ENCODE measurements at regions not wholly inside any gene's neighbourhood (a gene's known extent, or its start where the extent isn't known, plus 50 kb on each side); places are given as distances from the start of the nearest gene placed in this dataset.

DNA sequence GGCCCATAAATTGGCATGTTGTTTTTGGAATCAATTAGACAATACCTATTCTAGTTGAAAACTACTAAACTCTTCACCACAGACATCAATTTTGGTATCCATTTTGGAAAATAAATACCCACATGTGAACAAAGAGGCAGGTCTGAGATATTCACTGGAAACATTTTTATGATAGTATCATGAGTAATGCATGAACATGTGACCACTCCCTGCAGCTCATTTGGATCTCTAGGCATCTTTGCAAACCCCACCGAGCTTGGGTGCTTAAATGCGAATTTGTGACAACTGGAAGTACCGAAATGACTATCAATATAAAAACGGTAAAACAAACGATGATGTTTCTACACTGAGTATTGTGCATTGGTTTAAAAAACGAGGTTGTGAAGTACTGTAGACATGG, 285.2 kb downstream of the IRF8 start:
- intact Hi-C loops (cut with DNase I, micrococcal nuclease) = no loop called here
- DNase-seq (no peak), ATAC-seq (no peak)

DNA sequence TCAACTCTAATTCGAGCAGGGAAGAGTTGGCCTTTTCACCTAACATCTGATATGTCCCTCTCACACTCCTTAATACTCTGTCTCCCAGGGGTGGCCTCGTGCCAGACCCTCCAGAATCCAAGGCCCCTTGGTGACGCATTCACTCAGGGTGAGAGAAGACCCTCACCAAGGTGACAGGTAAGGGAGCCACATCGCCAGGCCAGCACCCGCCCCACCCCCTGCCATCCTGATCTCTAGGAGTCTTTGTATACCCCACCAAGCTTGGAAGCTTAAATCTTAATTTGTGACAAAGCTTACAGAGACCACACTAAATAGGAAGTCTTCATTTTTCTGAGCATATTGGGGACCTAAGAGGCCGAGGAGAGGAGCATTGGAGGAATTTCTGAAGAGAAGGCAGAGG, 286.1 kb downstream of the IRF8 start:
- intact Hi-C loops (cut with DNase I, micrococcal nuclease) = no loop called here
- ATAC-seq (no peak), DNase-seq (no peak)

DNA sequence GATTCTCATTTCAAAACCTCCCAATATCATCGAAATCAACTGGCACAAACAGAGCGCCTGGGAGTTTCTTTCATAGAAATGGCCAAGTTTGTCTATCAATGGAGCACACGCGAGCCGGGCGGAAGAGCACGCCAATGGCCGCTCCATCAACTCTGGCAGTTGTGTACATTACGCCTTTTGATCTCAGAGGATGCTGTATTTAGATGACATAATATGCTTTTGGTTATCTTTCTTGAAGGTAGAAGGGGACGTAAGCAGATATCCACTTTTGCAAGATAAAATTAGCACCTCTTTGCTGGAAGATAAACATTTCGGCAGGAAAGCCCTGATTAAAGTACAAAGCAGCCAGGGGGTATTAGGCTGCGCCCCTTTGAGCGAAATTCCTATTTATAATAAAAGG, 287.4 kb downstream of the IRF8 start:
- DNase-seq = no peak
- ATAC-seq = no peak
- intact Hi-C loops (cut with DNase I, micrococcal nuclease) = no loop called here

DNA sequence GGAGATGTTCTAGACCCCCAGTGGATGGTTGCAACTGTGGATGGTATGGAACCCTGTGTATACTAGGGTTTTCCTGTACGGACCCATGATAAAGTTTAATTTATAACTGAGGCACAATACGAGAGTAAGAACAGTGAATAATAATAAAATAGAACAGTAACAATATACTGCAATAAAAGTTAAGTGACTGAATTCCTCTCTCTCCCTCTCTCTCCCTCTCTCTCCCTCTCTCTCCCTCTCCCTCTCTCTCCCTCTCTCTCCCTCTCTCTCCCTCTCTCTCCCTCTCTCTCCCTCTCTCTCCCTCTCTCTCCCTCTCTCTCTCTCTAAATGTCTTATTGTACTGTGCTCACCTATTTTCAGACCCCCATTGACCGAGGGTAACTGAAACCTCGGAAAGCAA, 291.0 kb downstream of the IRF8 start:
- no peak for ATAC-seq
- no peak for DNase-seq
- intact Hi-C loops (cut with DNase I, micrococcal nuclease) = no loop called here

DNA sequence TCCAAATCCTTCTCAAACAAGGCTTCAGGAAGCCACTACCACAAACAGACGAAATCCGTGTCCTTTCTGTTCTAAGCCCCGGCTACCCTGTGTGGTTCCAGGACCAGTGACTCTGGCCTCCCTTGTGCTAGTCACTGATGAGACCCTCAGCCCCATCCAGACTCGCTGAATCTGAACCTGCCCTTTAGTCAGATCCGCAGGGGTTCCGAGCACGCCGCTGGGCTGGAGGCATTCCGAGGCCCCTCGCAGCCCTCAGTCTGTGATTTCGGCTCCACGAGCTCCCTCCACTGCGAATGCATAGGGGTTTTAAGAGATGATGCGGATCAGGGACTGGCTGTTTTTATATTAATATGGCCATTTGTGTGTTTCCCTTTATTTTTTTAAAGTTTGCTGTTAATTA, 292.7 kb downstream of the IRF8 start:
- DNase-seq (no peak), ATAC-seq (no peak)
- intact Hi-C loops (cut with DNase I, micrococcal nuclease) = no loop called here

DNA sequence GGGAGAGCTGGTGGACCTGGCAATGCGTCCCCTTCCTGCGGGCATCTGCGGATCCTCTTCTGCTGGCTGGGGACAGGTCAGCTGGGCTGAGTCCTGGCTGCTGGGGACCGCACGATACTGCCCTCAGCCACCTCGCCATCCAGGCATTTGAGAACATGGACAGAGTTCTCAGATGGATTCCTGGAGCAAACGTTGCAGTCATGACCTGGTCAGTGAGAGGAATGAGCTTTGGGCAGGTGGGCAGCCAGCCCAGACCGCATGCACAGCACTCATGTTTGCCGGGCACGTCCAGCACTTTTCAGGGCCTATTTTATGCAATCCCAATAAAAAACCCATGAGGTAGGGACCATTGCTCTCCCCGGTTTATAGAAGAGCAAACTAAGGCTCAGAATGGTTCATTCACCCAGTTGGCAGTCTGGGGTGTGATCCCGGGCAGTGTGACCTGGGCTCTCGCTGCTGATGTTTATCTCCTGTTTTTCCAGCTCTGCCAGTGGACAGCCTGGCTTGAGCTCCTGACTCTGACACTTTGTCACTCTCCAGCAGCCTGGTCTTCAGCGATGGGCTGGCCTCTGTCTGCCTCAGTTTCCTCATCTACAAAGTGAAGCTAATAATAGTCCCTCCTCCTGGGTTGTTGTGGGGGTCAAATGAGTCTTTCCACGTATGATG, 294.7 kb downstream of the IRF8 start:
- intact Hi-C loops (cut with DNase I, micrococcal nuclease) = no loop called here
- no peak for DNase-seq

DNA sequence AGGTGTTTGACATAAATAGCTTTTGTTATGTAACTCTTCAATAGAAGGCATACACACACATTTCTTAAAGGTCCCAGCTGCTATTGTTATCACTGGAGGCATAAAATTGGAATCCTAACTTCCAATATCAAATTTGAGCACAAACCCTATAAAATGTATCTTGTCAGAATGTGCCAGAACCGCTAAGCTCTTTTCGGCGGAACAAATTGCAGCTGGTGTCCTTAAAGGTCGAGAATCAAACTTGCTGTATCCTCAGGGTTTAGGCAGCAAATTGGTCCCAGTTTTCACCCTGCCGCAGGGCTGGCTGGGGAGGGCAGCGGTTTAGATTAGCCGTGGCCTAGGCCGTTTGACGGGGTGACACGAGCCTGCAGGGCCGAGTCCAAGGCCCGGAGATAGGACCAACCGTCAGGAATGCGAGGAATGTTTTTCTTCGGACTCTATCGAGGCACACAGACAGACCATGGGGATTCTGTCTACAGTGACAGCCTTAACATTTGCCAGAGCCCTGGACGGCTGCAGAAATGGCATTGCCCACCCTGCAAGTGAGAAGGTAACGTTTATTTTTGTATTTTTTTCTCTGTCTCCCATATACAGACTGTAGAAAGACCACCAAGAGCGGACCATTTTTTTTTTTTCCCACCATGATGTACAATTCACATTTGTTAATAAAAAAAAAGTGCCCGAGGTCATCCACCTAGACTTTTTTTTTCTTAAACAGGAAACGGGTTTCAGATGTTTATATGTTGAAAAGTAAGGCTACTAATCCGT, 297.1 kb downstream of the IRF8 start:
- ATAC-seq (no peak), DNase-seq (no peak)
- intact Hi-C loops (cut with DNase I, micrococcal nuclease) = loop anchor here in 1 of 2 donors (5.0 kb wide), 1 partner anchor 316 kb away; the partner anchor contains the start of gene FOXF1

More for the DNA sequence above, 294.7 kb downstream of the IRF8 start:
- no peak for ATAC-seq

DNA sequence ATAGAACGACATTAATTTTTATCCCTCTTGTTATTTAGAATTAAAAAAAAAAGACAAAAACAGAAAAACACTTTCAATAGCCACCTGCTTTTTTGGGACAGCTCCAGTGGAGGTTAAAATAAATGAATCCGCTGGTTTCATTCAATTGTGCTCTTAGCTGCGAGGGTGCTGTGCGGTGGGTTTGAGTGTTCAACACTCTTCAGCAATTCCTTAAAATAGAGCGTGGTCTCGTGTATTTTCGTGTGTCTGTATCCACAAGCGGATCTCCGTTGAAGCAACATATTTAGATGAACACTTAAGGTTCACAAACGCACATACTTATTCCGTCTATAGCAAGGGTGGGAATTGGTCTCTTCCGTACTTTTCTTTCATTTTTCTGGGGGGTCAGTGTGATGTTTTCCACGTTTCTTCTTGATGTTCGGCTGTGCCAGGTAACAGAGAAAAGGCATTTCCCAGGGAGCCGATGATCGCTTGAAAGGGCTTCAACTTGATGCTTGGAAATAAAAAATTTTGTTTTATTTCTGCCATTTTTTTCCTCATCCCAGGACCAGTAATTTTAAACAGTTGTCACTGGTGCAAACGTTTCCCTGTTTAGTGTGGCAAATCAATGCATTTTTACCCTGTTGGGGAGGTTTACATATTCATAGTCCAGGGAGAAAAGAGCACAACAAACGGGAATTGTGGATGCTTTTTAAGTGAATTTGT, 297.9 kb downstream of the IRF8 start:
- no peak for DNase-seq
- intact Hi-C loops (cut with DNase I, micrococcal nuclease) = loop anchor here in 1 of 2 donors (5.0 kb wide), 1 partner anchor 315 kb away; the partner anchor contains the start of gene FOXF1
- ATAC-seq = no peak

DNA sequence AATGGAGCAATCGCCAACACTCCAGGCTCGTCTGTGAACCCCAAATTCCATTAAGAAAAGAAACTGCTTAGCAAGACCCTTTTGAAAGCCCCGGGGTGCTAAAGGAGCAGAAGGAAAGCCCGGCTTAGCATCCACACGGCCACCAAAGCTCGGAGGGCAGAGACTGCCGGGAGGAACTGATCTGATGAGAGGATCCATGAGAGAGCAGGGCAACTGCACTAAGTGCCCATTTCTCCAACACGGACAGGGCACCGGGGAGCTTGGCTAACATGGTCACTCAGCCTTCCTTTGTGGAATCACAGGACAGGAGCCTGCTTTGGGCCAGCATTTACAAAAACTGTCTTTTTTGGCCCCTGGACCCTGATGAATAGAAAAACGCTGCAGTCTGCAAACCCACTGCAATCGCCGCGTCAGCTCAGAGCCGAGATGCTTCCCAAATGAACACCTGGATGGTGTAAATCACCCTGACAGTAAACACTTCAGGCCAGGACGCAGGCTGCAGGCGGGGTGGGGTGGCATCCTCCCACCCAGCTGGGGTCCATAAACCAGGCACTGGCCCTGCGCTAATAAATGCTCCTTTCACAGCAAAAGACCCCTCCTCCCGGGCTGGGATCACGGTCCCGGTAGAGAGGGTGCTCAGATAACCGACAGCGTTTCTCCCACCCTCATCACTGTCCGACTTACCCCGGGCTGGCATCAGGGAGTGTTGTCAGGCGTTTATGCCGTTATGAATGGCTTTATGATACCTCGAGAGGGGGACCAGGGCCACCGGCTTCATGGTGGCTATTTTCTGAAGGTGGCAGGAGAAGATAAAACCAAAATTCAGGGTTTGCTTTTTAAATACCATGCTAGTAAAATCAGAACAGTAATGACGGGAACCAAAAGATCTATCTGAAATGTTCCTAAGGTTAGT, 299.5 kb downstream of the IRF8 start:
- intact Hi-C loops (cut with DNase I, micrococcal nuclease) = loop anchor here in 1 of 2 donors (5.0 kb wide), 1 partner anchor 314 kb away; the partner anchor contains the start of gene FOXF1
- DNase-seq (no peak), ATAC-seq (no peak)

DNA sequence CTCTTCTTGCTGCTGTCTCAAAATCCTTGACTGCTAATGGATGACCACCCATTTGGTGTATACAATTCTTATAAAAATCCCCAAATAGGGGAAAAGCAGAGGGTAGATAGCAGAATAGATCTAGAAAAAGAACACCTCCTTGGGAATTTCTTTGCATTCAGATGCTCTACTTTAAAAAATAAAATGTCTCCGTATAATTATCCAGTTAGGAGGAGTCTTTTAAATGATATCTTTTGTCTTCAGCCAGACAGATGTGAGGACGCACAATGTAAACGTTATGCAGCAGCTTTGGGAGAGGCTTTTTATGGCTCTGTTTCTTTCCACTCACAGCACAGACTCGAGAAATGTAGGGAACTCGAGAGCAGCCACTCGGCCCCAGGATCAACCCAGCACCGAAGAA, 300.2 kb downstream of the IRF8 start:
- ATAC-seq = no peak
- intact Hi-C loops (cut with DNase I, micrococcal nuclease) = loop anchor here in 1 of 2 donors (5.0 kb wide), 1 partner anchor 313 kb away; the partner anchor contains the start of gene FOXF1
- DNase-seq = no peak

DNA sequence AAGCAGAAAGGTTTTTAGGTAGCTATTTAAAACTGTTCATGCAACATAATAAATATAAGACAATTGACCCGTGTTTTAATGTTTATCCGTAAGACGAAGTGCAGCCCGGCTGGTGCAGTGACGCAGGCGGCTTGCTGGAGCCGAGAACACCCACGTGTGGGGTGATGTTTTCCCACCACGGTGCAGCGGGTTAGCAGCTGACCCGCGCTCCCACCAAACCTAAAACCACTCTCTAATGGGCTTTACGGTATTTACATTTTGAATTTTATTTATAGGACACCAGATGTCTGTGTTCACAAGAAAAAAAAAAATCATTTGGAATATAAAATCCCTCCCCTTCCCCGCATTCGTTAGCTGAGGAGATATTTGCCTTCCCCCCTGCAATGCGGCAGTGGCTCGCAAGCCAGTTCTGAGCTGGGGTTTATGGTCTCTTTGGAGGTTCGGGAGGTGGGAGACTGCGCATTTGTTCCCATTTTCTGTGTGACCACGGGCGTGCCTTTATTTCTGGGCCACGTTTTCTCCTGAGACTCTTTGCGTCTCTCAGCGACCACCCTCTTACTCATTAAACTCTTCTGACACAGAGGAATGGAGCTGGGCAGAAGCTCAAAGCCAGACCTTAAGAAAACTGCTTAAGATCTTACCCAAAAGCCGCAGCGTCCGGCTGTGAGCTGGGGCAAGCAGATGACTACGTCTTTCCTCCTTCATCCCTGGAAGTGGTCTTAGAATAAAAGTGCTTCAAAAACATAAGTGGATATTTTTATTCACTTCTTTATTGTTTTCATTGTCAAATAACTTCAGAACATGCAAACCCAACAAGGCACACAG, 301.1 kb downstream of the IRF8 start:
- ATAC-seq (peak; percentile 23), DNase-seq (peak; percentile 45 to 73)
- intact Hi-C loops (cut with DNase I, micrococcal nuclease) = loop anchor here in 1 of 2 donors (5.0 kb wide), 1 partner anchor 312 kb away; the partner anchor contains the start of gene FOXF1

DNA sequence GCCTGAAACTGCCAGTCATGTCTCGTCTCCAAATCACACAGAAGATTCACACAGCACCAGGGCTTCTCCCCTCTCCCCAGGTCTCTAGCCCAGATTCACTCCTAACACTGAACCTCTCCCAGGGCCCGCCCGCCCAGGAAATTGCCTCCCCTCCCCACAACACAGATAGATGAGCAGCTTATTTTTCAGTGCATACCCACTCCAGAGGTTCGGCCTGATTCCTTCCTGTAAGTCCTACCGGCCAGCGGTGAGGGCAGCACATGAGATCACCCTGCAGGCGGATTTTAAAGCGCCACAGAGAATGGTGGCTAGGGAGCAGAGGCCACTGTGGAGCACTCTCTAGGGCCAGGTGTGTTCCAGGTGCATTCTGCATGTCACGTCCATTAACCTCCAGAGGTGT, 301.8 kb downstream of the IRF8 start:
- DNase-seq (no peak), ATAC-seq (no peak)
- intact Hi-C loops (cut with DNase I, micrococcal nuclease) = no loop called here

DNA sequence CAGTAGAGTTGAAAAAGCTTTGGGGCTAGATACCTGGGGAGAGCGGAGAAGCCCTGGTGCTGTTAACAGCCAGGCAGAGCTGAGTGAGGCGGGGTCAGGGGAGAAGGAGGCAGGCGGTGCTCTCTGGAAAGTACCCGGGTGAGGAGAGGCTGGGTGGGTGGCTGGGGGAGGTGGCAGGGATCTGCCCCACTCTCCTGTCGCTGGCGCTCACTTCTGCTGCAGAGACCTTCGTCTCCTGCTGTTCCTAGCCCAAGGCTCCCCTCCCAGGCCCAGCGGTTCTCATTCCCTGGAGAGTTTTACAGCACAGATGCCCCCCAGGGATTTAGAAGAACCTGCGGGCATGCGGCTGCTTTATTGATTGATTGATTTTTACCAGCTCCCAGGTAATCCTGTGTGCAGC, 302.8 kb downstream of the IRF8 start:
- no peak for DNase-seq
- intact Hi-C loops (cut with DNase I, micrococcal nuclease) = no loop called here
- no peak for ATAC-seq

DNA sequence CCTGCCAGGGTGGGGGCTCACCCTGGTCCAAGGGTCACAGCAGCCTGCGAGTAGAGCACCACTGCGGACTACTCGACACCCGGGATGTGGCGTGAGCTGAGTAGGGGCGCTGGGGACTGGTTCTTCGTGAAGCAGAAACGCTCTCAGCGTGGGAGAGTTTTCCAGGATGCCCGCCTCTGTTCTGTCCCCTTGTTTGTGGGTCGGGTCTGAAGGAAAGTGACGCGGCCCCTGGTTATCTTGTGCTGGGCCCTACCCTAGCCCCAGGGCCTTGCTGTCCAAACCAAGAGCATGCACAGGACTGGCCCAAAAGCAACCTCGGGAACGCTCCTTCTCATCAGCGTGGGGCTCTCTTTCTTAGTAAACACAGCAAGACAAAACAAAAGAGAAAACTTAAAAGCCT, 303.3 kb downstream of the IRF8 start:
- DNase-seq (no peak), ATAC-seq (no peak)
- intact Hi-C loops (cut with DNase I, micrococcal nuclease) = no loop called here

DNA sequence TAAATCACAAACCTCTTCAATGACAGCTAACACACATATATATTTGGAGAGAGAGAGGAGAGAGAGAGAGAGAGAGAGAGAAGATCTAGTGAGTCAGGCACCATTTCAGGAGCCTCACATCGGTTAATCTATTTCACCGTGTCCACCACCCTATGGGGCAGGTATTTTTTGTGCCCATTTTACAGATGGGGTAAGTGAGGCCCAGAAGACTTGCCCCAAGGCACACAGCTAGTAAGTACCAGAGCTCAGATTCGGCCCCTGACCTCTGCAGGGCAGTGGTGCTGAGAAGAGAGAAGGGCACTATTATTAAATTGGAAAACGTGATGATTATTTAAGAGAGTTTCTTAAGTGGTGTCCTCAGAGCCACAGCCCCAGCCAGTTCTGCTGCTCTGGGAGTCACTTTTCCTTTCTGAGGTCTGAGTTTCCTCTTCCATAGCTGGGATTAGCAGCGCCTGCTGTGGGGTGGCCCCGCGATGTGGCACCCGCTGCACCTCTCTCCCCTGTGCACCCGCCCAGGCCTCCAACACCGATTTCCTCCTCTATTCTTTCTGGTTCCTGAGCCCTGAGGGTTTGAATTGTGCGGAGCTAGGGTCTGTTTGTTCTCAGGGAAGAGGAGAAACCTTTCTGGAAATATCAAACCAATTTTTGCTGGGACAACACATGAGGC, 303.9 kb downstream of the IRF8 start:
- DNase-seq (no peak), ATAC-seq (no peak)
- intact Hi-C loops (cut with DNase I, micrococcal nuclease) = no loop called here

DNA sequence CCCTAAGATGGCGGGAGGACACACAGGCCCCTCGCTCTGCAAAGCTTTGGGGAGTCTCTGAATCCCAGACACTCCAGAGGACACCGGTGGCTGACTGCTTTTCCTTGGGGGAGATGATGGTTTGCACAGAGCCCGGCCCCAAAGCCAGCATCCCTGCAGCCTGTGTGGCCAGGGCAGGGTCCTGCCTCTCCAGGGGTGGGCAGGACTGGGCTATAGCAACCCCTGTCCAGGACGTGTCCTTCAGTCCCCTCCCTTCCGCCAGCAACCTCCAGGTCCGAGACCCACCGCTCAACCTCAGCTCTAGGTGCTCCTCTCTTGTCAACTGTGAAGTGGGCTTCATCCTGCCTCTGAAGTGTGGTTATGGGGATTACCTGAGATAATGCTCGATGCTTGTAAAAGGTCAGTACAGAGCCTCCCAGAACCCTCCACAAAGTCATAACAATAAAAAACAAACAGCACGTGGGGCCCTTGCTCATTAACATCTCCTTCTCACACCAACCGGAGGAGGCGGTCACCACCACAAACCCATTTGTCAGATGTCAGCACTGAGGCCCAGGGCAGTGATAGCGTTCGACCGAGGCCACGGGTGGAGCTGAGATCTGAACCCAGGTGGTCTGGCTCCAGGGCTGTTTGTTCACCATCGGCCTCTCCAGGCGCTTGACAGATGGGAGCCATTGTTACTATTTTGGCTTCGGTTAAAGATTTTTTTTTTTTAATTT, 304.8 kb downstream of the IRF8 start:
- intact Hi-C loops (cut with DNase I, micrococcal nuclease) = no loop called here
- DNase-seq = no peak
- no peak for ATAC-seq
